SU-DHL-6 (cell line): ENCODE measurements at regions not wholly inside any gene's neighbourhood (a gene's known extent, or its start where the extent isn't known, plus 50 kb on each side); places are given as distances from the start of the nearest gene placed in this dataset.

Experiments used
- H2AFZ ChIP-seq: fragments of 200-600 bp; sonication (generic); 2 replicates; pipeline ENCODE4 v1.6.1; 2014; ENCODE audit warnings: low read depth, mild to moderate bottlenecking, moderate library complexity, mixed read lengths, antibody characterized with exemption, low read length; ENCODE audit not compliant: severe bottlenecking
- H3F3A ChIP-seq: fragments of 200-600 bp; shearing (Covaris generic); 2 replicates; pipeline ENCODE4 v1.6.0; 2016; ENCODE audit warnings: antibody characterized with exemption, mild to moderate bottlenecking; ENCODE audit not compliant: insufficient read depth
- H3K27ac ChIP-seq: fragments of 200-600 bp; sonication (generic); 2 replicates; pipeline ENCODE4 v1.5.1; 2016; ENCODE audit warnings: low read depth, mild to moderate bottlenecking, low read length, moderate library complexity, mixed read lengths
- H3K27me3 ChIP-seq: fragments of 200-600 bp; sonication (generic), shearing (Covaris generic); 2 replicates; pipeline ENCODE4 v1.6.0; 2014; ENCODE audit warnings: mild to moderate bottlenecking, low read length
- H3K36me3 ChIP-seq: fragments of 200-600 bp; sonication (generic); 2 replicates; pipeline ENCODE4 v1.6.1; 2014; ENCODE audit warnings: mild to moderate bottlenecking, low read length, mixed read lengths
- H3K4me2 ChIP-seq: fragments of 300-600, 200-600 bp; shearing (Covaris generic), sonication (generic); 2 replicates; pipeline ENCODE4 v1.6.0; 2014; ENCODE audit warnings: low read length, low read depth, mild to moderate bottlenecking; ENCODE audit not compliant: poor library complexity, severe bottlenecking
- H3K4me3 ChIP-seq: fragments of 200-600 bp; sonication (generic); 2 replicates; pipeline ENCODE4 v1.5.1; 2014; ENCODE audit warnings: antibody characterized with exemption, low read length, mild to moderate bottlenecking, mixed read lengths; ENCODE audit not compliant: insufficient read depth, poor library complexity, severe bottlenecking
- H3K79me2 ChIP-seq: fragments of 200-600 bp; sonication (generic); 2 replicates; pipeline ENCODE4 v1.6.1; 2014; ENCODE audit warnings: mild to moderate bottlenecking, low read length, moderate library complexity; ENCODE audit not compliant: insufficient read depth
- H3K9ac ChIP-seq: fragments of 200-600 bp; sonication (generic); 2 replicates; pipeline ENCODE4 v1.7.0; 2014; ENCODE audit warnings: mild to moderate bottlenecking, low read length
- H3K9me2 ChIP-seq: fragments of 200-600 bp; sonication (generic); replicated peaks from 2 replicates; pipeline ENCODE4 v1.6.1; 2014; ENCODE audit warnings: low read length; ENCODE audit not compliant: insufficient read depth
- H3K9me3 ChIP-seq: fragments of 200-600 bp; sonication (generic); 2 replicates; pipeline ENCODE4 v1.6.1; 2014; ENCODE audit warnings: low read length, mixed read lengths; ENCODE audit not compliant: insufficient read depth
- H4K20me1 ChIP-seq: fragments of 200-600 bp; sonication (generic); 2 replicates; pipeline ENCODE4 v1.6.1; 2014; ENCODE audit warnings: low read depth, mild to moderate bottlenecking, antibody characterized with exemption, low read length, moderate library complexity, mixed read lengths
- CTCF ChIP-seq: fragments of 200-600 bp; sonication (generic); IDR thresholded peaks from one replicate; pipeline ENCODE4 v1.5.1; 2017; ENCODE audit warnings: antibody characterized with exemption, mild to moderate bottlenecking, low read length, moderate library complexity; ENCODE audit not compliant: insufficient read depth, poor library complexity, severe bottlenecking
- EZH2phosphoT487 ChIP-seq: fragments of 200-600 bp; sonication (generic), shearing (Covaris generic); conservative IDR thresholded peaks from 2 replicates; pipeline ENCODE4 v1.6.1; 2018; ENCODE audit warnings: mild to moderate bottlenecking, antibody characterized with exemption, low read length, moderate library complexity, mixed read lengths

- Histone ChIP-seq H3K9ac (no peak overlapping the region), H2AFZ (no peak overlapping the region), H3F3A (no peaks in the 10 kb centered on the region), H3K27ac (no peak overlapping the region), H3K36me3 (no peaks in the 10 kb centered on the region), H3K4me3 (no peak overlapping the region), H3K79me2 (no peaks in the 10 kb centered on the region), H3K9me3 (no peaks in the 10 kb centered on the region), H3K4me2 (no peak overlapping the region), H3K27me3 (no peaks in the 10 kb centered on the region), H3K9me2 (no peaks in the 10 kb centered on the region), H4K20me1 (no peaks in the 10 kb centered on the region)
- TF ChIP-seq CTCF (no peak), EZH2phosphoT487 (no peak)
Observed at GRCh38 chr20:19121463-19121862, 91.0 kb upstream of the SLC24A3 start.

GRCh38 chr20:19121916-19122315 is 90.5 kb upstream of the SLC24A3 start:
- H3K9me2 ChIP-seq, result no peaks in the 10 kb centered on the region
- H3K27me3 ChIP-seq, result no peaks in the 10 kb centered on the region
- no peaks in the 10 kb centered on the region for H3K79me2 ChIP-seq
- no peak overlapping the region for H3K4me3 ChIP-seq
- no peak overlapping the region for H3K27ac ChIP-seq
- no peak overlapping the region for H3K9ac ChIP-seq
- H3K9me3 ChIP-seq, result no peaks in the 10 kb centered on the region
- no peaks in the 10 kb centered on the region for H3K36me3 ChIP-seq
- H2AFZ ChIP-seq, result no peak overlapping the region
- no peak overlapping the region for H3K4me2 ChIP-seq
- TF ChIP-seq EZH2phosphoT487, result no peak
- no peak for TF ChIP-seq CTCF
- no peaks in the 10 kb centered on the region for H3F3A ChIP-seq
- no peaks in the 10 kb centered on the region for H4K20me1 ChIP-seq

- Histone ChIP-seq H3K27ac (no peak overlapping the region), H3K79me2 (no peaks in the 10 kb centered on the region), H3K4me3 (no peak overlapping the region), H3K27me3 (no peaks in the 10 kb centered on the region), H3K9me3 (no peaks in the 10 kb centered on the region), H3K9ac (no peak overlapping the region), H3F3A (no peaks in the 10 kb centered on the region), H3K36me3 (no peaks in the 10 kb centered on the region), H2AFZ (no peak overlapping the region), H4K20me1 (no peaks in the 10 kb centered on the region), H3K4me2 (no peak overlapping the region), H3K9me2 (no peaks in the 10 kb centered on the region)
- TF ChIP-seq EZH2phosphoT487 (no peak), CTCF (no peak)
Observed at GRCh38 chr20:19122395-19122794, 90.0 kb upstream of the SLC24A3 start.
